Loucy (cell line): ENCODE measurements at regions not wholly inside any gene's neighbourhood (a gene's known extent, or its start where the extent isn't known, plus 50 kb on each side); places are given as distances from the start of the nearest gene placed in this dataset.

Source experiments
- H2AFZ ChIP-seq: fragments of 200-600 bp; sonication (generic); 2 replicates; pipeline ENCODE4 v1.6.0; 2016; ENCODE audit warnings: antibody characterized with exemption, mild to moderate bottlenecking, low read length, moderate library complexity
- H3F3A ChIP-seq: fragments of 200-600 bp; 2 replicates; pipeline ENCODE4 v1.6.0; 2016; ENCODE audit warnings: antibody characterized with exemption, low read depth, mild to moderate bottlenecking
- H3K27me3 ChIP-seq: fragments of 200-600 bp; sonication (generic); 2 replicates; pipeline ENCODE4 v1.6.1; 2014; ENCODE audit warnings: low read length, mild to moderate bottlenecking; ENCODE audit not compliant: insufficient read depth, poor library complexity, severe bottlenecking
- H3K36me3 ChIP-seq: fragments of 200-600 bp; sonication (generic); 2 replicates; pipeline ENCODE4 v1.6.1; 2016; ENCODE audit warnings: low read length; ENCODE audit not compliant: insufficient read depth
- H3K4me1 ChIP-seq: fragments of 200-600 bp; sonication (generic); 2 replicates; pipeline ENCODE4 v1.5.1; 2014; ENCODE audit warnings: low read length, mild to moderate bottlenecking; ENCODE audit not compliant: insufficient read depth, poor library complexity, severe bottlenecking
- H3K4me2 ChIP-seq: fragments of 200-600 bp; sonication (generic); 2 replicates; pipeline ENCODE4 v1.6.0; 2014; ENCODE audit warnings: antibody characterized with exemption, low read length, low read depth, mild to moderate bottlenecking; ENCODE audit not compliant: poor library complexity, severe bottlenecking
- H3K4me3 ChIP-seq: fragments of 200-600 bp; sonication (generic); 2 replicates; pipeline ENCODE4 v1.5.1; 2014; ENCODE audit warnings: low read length, mild to moderate bottlenecking, mixed read lengths; ENCODE audit not compliant: poor library complexity, severe bottlenecking
- H3K79me2 ChIP-seq: fragments of 200-600 bp; sonication (generic); 2 replicates; pipeline ENCODE4 v1.6.1; 2014; ENCODE audit warnings: low read length; ENCODE audit not compliant: insufficient read depth
- H3K9ac ChIP-seq: fragments of 200-600 bp; sonication (generic); 2 replicates; pipeline ENCODE4 v1.6.0; 2014; ENCODE audit warnings: mild to moderate bottlenecking, low read depth, low read length, moderate library complexity; ENCODE audit not compliant: poor library complexity, severe bottlenecking
- H3K9me2 ChIP-seq: fragments of 200-600 bp; sonication (generic); replicated peaks from 2 replicates; pipeline ENCODE4 v1.6.1; 2016; ENCODE audit warnings: low read depth, low read length, mixed read lengths
- H3K9me3 ChIP-seq: fragments of 200-600 bp; sonication (generic); 2 replicates; pipeline ENCODE4 v1.6.1; 2014; ENCODE audit warnings: mild to moderate bottlenecking, antibody characterized with exemption, low read length, low read depth; ENCODE audit not compliant: insufficient read depth
- H4K20me1 ChIP-seq: fragments of 200-600 bp; sonication (generic); 2 replicates; pipeline ENCODE4 v1.6.0; 2014; ENCODE audit warnings: antibody characterized with exemption, low read length, mild to moderate bottlenecking; ENCODE audit not compliant: insufficient read depth, poor library complexity, severe bottlenecking
- EZH2phosphoT487 ChIP-seq: fragments of 200-600 bp; IDR thresholded peaks from 2 replicates; pipeline ENCODE4 v1.6.1; 2018; ENCODE audit warnings: antibody characterized with exemption, mild to moderate bottlenecking, moderate library complexity, borderline replicate concordance
- TF ChIP-seq, protein P1 (sequence below): fragments of 200-600 bp; sonication (generic); conservative IDR thresholded peaks from 2 replicates; pipeline ENCODE4 v1.5.1; 2014; ENCODE audit warnings: mild to moderate bottlenecking, antibody characterized with exemption, low read length

DNA sequence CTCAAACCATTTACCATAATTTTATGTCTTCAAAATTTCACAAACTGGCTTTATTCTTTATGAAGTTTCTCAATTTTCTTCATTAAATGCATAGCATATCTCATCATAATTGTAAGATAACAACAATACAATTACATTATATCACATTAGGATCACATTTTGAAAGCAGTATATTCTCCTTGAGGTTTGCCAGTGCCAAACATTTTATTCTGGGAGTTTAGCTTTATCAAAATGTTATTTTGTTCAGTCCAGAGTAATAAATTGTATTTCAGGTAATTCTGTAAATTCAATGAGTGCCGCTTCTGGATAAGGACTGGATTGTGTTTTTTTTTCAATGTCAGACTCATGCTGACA is 234.6 kb upstream of the MIR17HG start:
- Histone ChIP-seq H3K4me3 (no peak overlapping the region), H3F3A (no peaks in the 10 kb centered on the region), H3K27me3 (no peaks in the 10 kb centered on the region), H3K4me1 (no peaks in the 10 kb centered on the region), H3K9me2 (no peaks in the 10 kb centered on the region), H2AFZ (no peak overlapping the region), H3K9me3 (no peaks in the 10 kb centered on the region), H4K20me1 (no peaks in the 10 kb centered on the region), H3K36me3 (no peaks in the 10 kb centered on the region), H3K79me2 (no peaks in the 10 kb centered on the region), H3K9ac (no peak overlapping the region), H3K4me2 (no peak overlapping the region)
- TF ChIP-seq, protein P1, sequence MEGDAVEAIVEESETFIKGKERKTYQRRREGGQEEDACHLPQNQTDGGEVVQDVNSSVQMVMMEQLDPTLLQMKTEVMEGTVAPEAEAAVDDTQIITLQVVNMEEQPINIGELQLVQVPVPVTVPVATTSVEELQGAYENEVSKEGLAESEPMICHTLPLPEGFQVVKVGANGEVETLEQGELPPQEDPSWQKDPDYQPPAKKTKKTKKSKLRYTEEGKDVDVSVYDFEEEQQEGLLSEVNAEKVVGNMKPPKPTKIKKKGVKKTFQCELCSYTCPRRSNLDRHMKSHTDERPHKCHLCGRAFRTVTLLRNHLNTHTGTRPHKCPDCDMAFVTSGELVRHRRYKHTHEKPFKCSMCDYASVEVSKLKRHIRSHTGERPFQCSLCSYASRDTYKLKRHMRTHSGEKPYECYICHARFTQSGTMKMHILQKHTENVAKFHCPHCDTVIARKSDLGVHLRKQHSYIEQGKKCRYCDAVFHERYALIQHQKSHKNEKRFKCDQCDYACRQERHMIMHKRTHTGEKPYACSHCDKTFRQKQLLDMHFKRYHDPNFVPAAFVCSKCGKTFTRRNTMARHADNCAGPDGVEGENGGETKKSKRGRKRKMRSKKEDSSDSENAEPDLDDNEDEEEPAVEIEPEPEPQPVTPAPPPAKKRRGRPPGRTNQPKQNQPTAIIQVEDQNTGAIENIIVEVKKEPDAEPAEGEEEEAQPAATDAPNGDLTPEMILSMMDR = no peak
- no peak for TF ChIP-seq EZH2phosphoT487

DNA sequence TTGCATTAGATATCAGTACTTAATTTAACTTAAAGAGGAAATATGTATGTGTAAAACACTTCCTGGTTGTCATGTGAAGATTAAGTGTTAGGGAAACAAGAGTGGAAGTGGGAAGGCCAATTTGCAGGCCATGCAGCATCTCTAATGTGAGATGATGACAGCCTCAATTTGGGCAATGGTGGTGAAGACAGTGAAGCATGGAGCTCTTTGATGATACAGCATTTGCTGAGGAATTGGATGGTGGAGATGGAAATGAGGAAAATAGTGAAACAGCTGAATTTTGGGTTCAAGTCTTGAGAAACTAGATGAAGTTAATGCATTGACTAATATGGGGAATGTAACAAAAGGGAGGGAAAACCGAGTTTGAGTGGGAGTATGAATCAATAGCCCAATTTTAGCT is 231.7 kb upstream of the MIR17HG start:
- TF ChIP-seq EZH2phosphoT487 = no peak
- TF ChIP-seq, protein P1 = no peak
- H3K9ac ChIP-seq = no peak overlapping the region
- H3K4me1 ChIP-seq = no peaks in the 10 kb centered on the region
- H3F3A ChIP-seq = no peaks in the 10 kb centered on the region
- H3K36me3 ChIP-seq = no peaks in the 10 kb centered on the region
- no peak overlapping the region for H2AFZ ChIP-seq
- H4K20me1 ChIP-seq = no peaks in the 10 kb centered on the region
- no peaks in the 10 kb centered on the region for H3K79me2 ChIP-seq
- no peak overlapping the region for H3K4me3 ChIP-seq
- H3K9me2 ChIP-seq = no peaks in the 10 kb centered on the region
- no peaks in the 10 kb centered on the region for H3K9me3 ChIP-seq
- no peaks in the 10 kb centered on the region for H3K27me3 ChIP-seq
- no peak overlapping the region for H3K4me2 ChIP-seq

DNA sequence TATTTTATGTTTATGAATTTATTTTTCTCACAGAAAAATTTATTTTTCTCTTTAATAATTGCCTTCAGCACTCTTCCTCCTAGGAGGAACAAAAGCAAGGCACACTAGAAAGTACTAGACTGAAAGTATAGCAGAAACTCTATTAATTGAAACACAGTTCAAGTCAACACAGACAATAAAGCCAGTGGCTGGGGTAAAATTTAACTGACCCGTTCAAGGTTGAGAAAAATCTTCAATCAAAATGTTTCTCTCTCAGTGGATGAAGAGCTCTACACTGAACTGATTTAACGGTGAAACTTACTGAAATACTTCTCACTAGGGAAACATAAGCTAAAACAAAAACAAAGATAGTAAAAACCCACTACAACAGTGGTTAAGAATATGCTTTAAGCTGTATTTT is 230.1 kb upstream of the MIR17HG start:
- no peak overlapping the region for H3K4me3 ChIP-seq
- H3K27me3 ChIP-seq = no peaks in the 10 kb centered on the region
- H3K9me2 ChIP-seq = no peaks in the 10 kb centered on the region
- no peaks in the 10 kb centered on the region for H3K79me2 ChIP-seq
- H4K20me1 ChIP-seq = no peaks in the 10 kb centered on the region
- H3K36me3 ChIP-seq = no peaks in the 10 kb centered on the region
- H3F3A ChIP-seq = no peaks in the 10 kb centered on the region
- no peaks in the 10 kb centered on the region for H3K4me1 ChIP-seq
- TF ChIP-seq, protein P1 = no peak
- no peak for TF ChIP-seq EZH2phosphoT487
- H3K4me2 ChIP-seq = no peak overlapping the region
- H3K9me3 ChIP-seq = no peaks in the 10 kb centered on the region
- H2AFZ ChIP-seq = no peak overlapping the region
- H3K9ac ChIP-seq = no peak overlapping the region
